NCI-H187 (cell line): ENCODE measurements at regions not wholly inside any gene's neighbourhood (a gene's known extent, or its start where the extent isn't known, plus 50 kb on each side); places are given as distances from the start of the nearest gene placed in this dataset.
A peak's percentile ranks its signal among the peaks of the same experiment; 100 is the strongest.

ENCODE experiments used
- DNase-seq, 2 experiments: peaks; one replicate each; lab custom pipeline; 2025; lab: John Stamatoyannopoulos, UW

DNA sequence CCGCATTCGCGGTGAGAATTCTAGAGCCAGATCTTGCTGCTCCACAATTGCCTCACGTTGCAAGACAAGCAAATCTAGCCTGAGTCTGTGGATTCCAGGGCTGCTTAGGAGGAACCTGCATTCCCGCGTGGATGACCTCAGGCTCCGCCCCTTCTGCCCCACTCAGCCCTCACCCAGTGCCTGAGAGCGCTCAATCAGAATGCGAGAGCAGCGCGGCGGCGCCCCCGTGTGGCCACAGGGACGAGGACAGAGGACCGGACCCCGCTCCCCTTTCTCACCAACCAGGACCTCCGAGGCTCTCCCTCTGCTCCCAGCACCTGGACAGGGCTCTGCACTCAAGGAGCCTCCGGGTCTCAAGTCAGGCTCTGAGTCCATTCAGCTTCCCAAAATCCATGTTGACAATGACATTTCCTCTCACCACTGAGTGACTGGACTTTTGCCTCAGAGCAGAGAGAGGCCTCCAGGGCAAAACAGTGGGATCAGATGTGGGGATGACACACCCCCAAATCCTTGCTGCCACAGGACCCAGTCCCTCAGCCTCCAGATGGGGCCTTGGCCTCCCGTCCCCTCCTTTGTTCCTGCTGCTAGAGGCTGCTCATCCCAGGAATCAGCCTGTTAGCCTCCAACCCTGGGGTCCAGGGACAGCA is 52.0 kb downstream of the RPP21 start:
- peak; percentile 29 to 51 for DNase-seq

DNA sequence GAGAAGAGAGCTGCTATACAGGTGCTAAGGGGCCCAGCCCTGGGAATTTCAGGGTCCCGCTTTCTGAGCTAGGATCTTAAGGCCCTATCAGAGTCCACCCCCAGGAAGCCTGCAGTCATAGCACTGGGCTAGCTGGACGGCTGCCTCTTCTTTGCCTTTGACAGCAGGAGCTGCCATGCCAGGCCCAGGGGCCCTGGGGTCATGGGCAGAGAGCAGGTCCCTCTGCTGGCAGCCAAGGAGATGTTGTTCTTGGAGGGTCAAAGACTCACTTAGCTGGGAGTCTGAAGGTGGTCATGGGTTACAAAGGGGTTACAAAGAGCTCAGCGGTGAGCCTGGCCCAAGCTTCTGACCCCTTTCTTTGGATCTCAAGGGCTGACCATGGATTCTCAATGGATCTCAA is 52.7 kb downstream of the RPP21 start:
- DNase-seq, result no peak

DNA sequence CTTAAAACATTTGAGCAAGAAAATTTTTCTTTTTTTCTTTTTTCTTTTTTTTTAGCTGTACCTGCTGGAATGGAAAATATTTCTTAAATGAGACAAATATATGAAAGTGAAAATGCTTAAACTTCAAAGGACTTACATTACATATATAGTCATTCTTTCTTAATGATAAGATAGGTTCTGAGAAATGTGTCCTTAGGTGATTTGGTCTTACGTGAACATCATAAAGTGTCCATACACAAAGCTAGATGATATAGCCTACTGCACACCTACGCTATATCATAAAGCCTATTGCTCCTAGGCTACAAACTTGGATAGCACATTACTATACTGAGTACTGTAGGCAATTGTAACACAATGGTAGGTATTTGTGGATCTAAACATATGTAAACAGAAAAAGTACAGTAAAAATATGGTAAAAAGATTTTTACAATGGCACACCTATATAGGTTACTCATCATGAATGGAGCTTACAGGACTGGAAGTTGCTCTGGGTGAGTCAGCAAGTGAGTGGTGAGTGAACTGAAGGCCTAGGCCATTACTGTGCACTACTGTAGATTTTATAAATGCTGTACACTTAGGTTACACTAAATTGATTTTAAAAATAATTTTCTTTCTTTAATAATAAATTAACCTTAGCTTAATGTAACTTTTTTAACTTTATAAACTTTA is 54.6 kb downstream of the RPP21 start:
- DNase-seq, result no peak

DNA sequence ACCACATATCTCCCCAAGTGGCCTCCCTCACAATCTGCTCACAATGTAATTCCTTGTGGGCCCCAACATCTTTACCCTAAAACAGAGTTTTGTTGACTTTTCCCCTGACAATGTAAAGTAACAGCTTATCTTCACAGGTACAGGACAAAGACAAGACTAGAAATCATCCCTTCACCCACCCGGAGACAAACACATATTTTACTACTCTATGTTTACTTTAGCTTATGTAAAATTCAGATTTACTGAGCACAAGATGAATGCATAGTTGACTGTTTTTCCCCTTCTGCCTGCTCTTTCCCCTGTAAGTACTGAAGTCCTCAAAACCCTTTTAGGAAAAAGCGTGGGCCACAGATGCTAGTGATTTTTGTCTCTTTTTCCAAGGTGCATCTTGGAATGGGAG is 61.0 kb downstream of the RPP21 start:
- no peak for DNase-seq

DNA sequence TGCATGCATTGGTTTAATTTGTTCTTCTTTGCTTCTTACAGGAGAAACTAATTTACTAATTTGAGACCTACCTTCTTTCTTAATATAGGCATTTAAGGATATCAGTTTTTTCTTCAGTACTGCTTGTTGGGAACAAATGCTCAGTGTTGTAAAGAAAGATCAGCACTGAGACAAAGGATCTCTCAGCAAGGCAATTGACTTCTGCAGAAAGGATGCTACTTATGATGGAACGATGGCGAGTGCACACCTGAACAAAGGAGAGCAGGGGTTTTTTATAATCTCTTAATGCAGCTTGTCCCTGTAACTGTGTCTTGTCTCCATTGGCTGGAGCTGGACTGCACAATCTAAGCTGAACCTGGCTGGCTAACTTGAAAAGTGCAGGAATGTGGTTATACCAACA is 64.2 kb downstream of the RPP21 start:
- no peak for DNase-seq

DNA sequence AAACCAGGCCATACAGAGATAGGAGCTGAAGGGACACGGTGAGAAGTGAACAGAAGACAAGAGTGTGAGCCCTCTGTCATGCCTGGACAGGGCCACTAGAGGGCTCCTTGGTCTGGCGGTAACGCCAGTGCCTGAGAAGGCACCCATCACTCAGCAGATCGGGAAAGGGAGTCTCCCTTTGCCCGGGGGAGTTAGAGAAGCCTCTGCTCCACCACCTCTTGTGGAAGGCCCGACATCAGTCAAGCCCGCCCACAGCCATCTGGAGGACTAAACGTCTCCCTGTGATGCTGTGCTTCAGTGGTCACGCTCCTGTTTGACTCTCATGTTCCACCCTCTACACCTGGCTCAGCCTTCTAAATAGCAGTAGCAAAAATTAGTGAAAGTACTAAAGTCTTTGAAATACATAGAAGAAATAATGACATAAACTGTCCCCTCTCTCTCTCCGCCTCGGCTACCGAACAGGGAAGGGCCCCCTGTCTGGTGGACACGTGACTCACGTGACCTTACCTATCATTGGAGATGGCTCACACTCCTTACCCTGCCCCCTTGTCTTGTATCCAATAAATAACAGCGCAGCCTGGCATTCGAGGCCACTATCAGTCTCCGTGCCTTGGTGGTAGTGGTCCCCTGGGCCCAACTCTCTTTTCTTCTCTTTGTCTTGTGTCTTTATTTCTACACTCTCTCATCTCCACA is 66.7 kb downstream of the RPP21 start:
- DNase-seq, result no peak

DNA sequence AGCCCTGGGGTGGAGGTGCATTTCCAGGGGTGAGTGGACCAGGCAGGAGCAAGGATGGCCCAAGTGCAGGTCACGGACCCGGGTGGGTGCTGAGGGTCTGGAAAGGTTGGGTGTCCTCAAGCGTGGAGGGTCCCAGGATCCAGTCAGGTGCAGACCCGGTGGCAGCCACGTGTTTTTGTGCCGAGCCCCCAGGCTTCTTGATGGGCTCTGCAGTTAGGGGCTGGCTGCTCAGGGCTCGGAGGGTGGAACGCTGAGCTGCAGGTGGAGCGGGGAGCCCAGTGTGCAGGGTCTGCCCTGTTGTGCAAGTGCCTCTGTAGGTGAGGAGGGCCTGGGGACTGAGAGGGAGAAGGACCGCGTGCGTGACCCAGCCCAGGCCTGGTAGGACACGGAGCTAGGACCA is 70.9 kb upstream of the HLA-E start:
- no peak for DNase-seq

DNA sequence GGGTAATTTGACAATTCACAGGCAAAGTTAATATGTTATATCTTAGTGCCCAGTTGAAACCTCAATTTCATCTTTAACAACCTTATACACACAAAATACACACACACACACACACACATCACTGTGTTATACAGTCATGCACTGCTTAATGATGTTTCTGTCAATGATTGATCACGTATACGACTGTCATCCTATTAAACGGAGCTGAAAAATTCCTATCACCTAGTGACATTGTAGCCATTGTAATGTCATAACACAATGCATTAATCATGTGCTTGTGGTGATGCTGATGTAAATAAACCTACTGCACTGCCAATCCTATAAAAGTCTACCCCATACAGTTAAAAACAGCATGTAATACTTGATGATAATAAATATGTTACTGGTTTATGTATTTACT is 64.8 kb upstream of the HLA-E start:
- no peak for DNase-seq
